ENCODE measurements at regions not wholly inside any gene's neighbourhood (a gene's known extent, or its start where the extent isn't known, plus 50 kb on each side); places are given as distances from the start of the nearest gene placed in this dataset.
"Not testable (repeated sequence)": the region's sequence is repeated elsewhere in the genome, so short reads cannot be mapped to it uniquely, and the experiment has no call there.

GRCh38 chr6:68127074-68127473 lies 508.0 kb upstream of the ADGRB3 start:
- no peak for DNase-seq (ENCODE audit: low spot score)
- Histone ChIP-seq H3K36me3 (replicated peaks; ENCODE audit: insufficient read depth, low read depth) (no peaks in the 10 kb centered on the region), H3K9me2 (replicated peaks; ENCODE audit: insufficient read depth) (no peaks in the 10 kb centered on the region), H3K4me1 (ENCODE audit: insufficient read depth) (no peaks in the 10 kb centered on the region), H3K79me2 (no peaks in the 10 kb centered on the region), H4K20me1 (ENCODE audit: insufficient read depth, poor library complexity, severe bottlenecking) (no peaks in the 10 kb centered on the region), H3K4me3 (no peak overlapping the region), H3K9me3 (ENCODE audit: low read depth) (no peaks in the 10 kb centered on the region), H2AFZ (no peak overlapping the region), H3K4me2 (no peak overlapping the region), H3K27me3 (no peaks in the 10 kb centered on the region), H3K27ac (no peak overlapping the region)
- WGBS (ENCODE audit: low lambda C conversion rate, missing lambda C conversion rate), result 86% methylated on average over 4 of the region's 4 CpGs
- TF ChIP-seq EZH2phosphoT487 (IDR thresholded peaks at IDR 0.05; ENCODE audit: low read depth, severe bottlenecking, unreplicated experiment), result no peak
- TF ChIP-seq, protein P1, sequence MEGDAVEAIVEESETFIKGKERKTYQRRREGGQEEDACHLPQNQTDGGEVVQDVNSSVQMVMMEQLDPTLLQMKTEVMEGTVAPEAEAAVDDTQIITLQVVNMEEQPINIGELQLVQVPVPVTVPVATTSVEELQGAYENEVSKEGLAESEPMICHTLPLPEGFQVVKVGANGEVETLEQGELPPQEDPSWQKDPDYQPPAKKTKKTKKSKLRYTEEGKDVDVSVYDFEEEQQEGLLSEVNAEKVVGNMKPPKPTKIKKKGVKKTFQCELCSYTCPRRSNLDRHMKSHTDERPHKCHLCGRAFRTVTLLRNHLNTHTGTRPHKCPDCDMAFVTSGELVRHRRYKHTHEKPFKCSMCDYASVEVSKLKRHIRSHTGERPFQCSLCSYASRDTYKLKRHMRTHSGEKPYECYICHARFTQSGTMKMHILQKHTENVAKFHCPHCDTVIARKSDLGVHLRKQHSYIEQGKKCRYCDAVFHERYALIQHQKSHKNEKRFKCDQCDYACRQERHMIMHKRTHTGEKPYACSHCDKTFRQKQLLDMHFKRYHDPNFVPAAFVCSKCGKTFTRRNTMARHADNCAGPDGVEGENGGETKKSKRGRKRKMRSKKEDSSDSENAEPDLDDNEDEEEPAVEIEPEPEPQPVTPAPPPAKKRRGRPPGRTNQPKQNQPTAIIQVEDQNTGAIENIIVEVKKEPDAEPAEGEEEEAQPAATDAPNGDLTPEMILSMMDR (IDR thresholded peaks at IDR 0.05; ENCODE audit: poor library complexity), result no peak
- no peak for TF ChIP-seq EZH2 (IDR thresholded peaks at IDR 0.05; ENCODE audit: borderline replicate concordance)

DNA sequence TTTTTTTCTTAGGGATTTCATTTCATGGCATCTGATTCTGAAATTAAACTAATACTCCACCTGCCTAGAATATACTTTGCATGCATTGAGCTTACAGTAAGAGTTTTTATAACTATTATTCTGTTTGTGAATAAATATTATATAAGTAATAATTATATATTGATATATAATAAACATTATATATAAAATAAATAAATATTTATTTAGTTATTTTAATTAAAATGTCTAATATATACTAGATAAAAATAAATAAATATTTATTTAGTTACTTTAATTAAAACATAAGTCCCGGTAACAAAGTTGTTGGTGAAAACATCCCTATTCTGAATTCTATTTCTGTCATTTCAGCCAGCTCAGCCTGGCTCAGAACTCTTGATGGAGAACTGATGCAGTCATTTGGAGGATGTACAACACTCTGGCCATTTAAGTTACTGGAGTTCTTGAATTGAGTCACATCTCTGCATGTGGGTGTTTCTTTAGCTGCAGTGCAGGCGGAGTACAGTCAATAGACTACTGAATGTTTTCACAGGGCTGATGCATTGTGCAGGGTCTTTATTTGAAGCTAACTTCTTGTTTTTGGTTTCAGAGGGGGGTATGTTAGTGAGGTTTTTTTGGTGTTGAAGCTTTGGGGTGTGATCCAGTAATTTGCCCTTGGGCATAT lies 508.9 kb upstream of the ADGRB3 start:
- Histone ChIP-seq H3K9me2 (replicated peaks; ENCODE audit: insufficient read depth) (no peaks in the 10 kb centered on the region), H3K36me3 (replicated peaks; ENCODE audit: insufficient read depth, low read depth) (no peaks in the 10 kb centered on the region), H3K79me2 (no peaks in the 10 kb centered on the region), H3K27ac (no peak overlapping the region), H2AFZ (no peak overlapping the region), H3K4me1 (ENCODE audit: insufficient read depth) (no peaks in the 10 kb centered on the region), H3K27me3 (no peaks in the 10 kb centered on the region), H3K4me3 (no peak overlapping the region), H3K9me3 (ENCODE audit: low read depth) (no peaks in the 10 kb centered on the region), H4K20me1 (ENCODE audit: insufficient read depth, poor library complexity, severe bottlenecking) (no peaks in the 10 kb centered on the region), H3K4me2 (no peak overlapping the region)
- TF ChIP-seq EZH2phosphoT487 (IDR thresholded peaks at IDR 0.05; ENCODE audit: low read depth, severe bottlenecking, unreplicated experiment) (no peak), EZH2 (IDR thresholded peaks at IDR 0.05; ENCODE audit: borderline replicate concordance) (no peak)
- TF ChIP-seq, protein P1 (IDR thresholded peaks at IDR 0.05; ENCODE audit: poor library complexity), result no peak
- WGBS (ENCODE audit: low lambda C conversion rate, missing lambda C conversion rate), result 95% methylated on average over 2 of the region's 2 CpGs
- DNase-seq (ENCODE audit: low spot score), result no peak

GRCh38 chr6:68122975-68123374 lies 512.1 kb upstream of the ADGRB3 start:
- not testable (repeated sequence) for H3K9me2 ChIP-seq (replicated peaks; ENCODE audit: insufficient read depth); H3K4me2 ChIP-seq; H2AFZ ChIP-seq; H3K79me2 ChIP-seq; H3K36me3 ChIP-seq (replicated peaks; ENCODE audit: insufficient read depth, low read depth); H3K27ac ChIP-seq; DNase-seq (ENCODE audit: low spot score); H4K20me1 ChIP-seq (ENCODE audit: insufficient read depth, poor library complexity, severe bottlenecking); H3K4me1 ChIP-seq (ENCODE audit: insufficient read depth); H3K27me3 ChIP-seq; H3K4me3 ChIP-seq; H3K9me3 ChIP-seq (ENCODE audit: low read depth)
- 73% methylated on average over 2 of the region's 2 CpGs for WGBS (ENCODE audit: low lambda C conversion rate, missing lambda C conversion rate)

- TF ChIP-seq EZH2 (IDR thresholded peaks at IDR 0.05; ENCODE audit: borderline replicate concordance) (no peak), EZH2phosphoT487 (IDR thresholded peaks at IDR 0.05; ENCODE audit: low read depth, severe bottlenecking, unreplicated experiment) (no peak)
- TF ChIP-seq, protein P1 (IDR thresholded peaks at IDR 0.05; ENCODE audit: poor library complexity), result no peak
- no peaks in the 10 kb centered on the region for H3K79me2 ChIP-seq
These were observed 513.0 kb upstream of the ADGRB3 start for GRCh38 chr6:68122032-68122431.

DNA sequence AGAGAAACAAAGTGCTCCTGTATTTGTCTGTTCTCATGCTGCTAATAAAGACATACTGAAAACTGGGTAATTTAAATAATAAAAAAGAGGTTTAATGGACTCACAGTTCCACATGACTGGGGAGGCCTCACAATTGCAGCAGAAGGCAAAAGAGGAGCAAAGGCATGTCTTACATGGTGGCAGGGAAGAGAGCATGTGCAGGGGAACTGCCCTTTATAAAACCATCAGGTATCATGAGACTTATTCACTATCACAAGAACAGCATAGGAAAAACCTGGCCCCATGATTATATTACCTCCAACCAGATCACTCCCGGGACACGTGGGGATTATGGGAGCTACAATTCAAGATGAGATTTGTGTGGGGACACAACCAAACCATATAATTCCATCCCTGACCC lies 514.1 kb upstream of the ADGRB3 start:
- DNase-seq (ENCODE audit: low spot score); H3K79me2 ChIP-seq; H3K4me2 ChIP-seq; H2AFZ ChIP-seq; H4K20me1 ChIP-seq (ENCODE audit: insufficient read depth, poor library complexity, severe bottlenecking); H3K9me3 ChIP-seq (ENCODE audit: low read depth); H3K4me1 ChIP-seq (ENCODE audit: insufficient read depth); H3K36me3 ChIP-seq (replicated peaks; ENCODE audit: insufficient read depth, low read depth); H3K27ac ChIP-seq; H3K9me2 ChIP-seq (replicated peaks; ENCODE audit: insufficient read depth); H3K4me3 ChIP-seq; H3K27me3 ChIP-seq: not testable (repeated sequence)
- 94% methylated on average over 2 of the region's 2 CpGs for WGBS (ENCODE audit: low lambda C conversion rate, missing lambda C conversion rate)

More at GRCh38 chr6:68122032-68122431, 513.0 kb upstream of the ADGRB3 start:
- 57% methylated on average over 2 of the region's 2 CpGs for WGBS (ENCODE audit: low lambda C conversion rate, missing lambda C conversion rate)
- no peaks in the 10 kb centered on the region for H3K9me3 ChIP-seq (ENCODE audit: low read depth)
- H3K36me3 ChIP-seq (replicated peaks; ENCODE audit: insufficient read depth, low read depth), result no peaks in the 10 kb centered on the region
- no peaks in the 10 kb centered on the region for H4K20me1 ChIP-seq (ENCODE audit: insufficient read depth, poor library complexity, severe bottlenecking)
- DNase-seq (ENCODE audit: low spot score), result no peak
- no peaks in the 10 kb centered on the region for H3K9me2 ChIP-seq (replicated peaks; ENCODE audit: insufficient read depth)
- no peaks in the 10 kb centered on the region for H3K4me1 ChIP-seq (ENCODE audit: insufficient read depth)
- H3K4me3 ChIP-seq, result no peak overlapping the region
- no peak overlapping the region for H2AFZ ChIP-seq
- H3K27me3 ChIP-seq, result no peaks in the 10 kb centered on the region
- H3K4me2 ChIP-seq, result no peak overlapping the region
- H3K27ac ChIP-seq, result no peak overlapping the region

Data from hepatocyte (in vitro differentiated cells).